ENCODE measurements at regions not wholly inside any gene's neighbourhood (a gene's known extent, or its start where the extent isn't known, plus 50 kb on each side); places are given as distances from the start of the nearest gene placed in this dataset.
A peak's percentile ranks its signal among the peaks of the same experiment; 100 is the strongest.

DNA sequence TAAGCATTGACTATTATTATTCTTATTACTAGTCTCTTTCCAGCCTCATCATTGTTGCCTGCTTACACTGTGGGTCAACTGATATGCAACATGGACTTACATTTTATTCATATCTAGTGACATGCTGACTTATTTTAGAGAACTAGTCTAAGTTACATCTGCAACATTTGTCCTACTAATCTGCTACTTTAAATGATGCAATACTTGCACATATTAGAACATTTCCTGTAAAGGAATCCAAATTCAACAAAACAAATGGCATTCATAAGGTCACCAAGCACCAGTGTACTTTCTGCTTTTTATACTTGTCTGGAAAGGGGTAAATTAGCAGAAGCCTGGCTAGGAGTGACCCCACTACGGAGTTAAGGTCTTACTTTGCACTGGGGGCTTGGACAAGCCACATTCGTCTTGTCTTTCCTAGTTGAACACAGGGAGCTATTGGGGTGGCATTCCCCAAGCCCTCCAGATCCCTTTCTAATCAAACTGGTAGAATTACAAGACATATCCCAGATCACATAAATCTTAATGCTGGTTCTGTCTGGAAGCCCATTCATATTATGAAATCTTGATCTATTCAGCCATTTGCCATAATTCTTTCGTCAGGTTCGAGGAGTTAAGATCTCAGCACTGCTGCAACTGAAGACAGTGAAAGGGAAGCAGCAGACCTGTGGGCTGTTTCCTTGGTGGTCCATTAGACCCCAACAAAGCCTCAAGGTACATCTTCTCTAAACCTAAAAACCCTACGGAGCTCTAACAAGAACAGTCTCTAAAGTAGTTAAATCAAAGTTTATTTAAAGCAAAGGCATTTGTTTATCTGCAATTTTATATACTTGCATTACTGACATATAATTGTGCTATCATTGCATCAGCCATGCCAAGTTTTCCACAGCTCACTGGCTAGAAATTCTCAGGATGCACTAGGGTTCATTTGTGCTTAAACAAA is 49.9 kb upstream of the RTN4 start:
- TF ChIP-seq ZFX (IDR thresholded peaks at IDR 0.05): no peak
- TF ChIP-seq, protein P1, sequence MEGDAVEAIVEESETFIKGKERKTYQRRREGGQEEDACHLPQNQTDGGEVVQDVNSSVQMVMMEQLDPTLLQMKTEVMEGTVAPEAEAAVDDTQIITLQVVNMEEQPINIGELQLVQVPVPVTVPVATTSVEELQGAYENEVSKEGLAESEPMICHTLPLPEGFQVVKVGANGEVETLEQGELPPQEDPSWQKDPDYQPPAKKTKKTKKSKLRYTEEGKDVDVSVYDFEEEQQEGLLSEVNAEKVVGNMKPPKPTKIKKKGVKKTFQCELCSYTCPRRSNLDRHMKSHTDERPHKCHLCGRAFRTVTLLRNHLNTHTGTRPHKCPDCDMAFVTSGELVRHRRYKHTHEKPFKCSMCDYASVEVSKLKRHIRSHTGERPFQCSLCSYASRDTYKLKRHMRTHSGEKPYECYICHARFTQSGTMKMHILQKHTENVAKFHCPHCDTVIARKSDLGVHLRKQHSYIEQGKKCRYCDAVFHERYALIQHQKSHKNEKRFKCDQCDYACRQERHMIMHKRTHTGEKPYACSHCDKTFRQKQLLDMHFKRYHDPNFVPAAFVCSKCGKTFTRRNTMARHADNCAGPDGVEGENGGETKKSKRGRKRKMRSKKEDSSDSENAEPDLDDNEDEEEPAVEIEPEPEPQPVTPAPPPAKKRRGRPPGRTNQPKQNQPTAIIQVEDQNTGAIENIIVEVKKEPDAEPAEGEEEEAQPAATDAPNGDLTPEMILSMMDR (conservative IDR thresholded peaks at IDR 0.05): no peak
- H3K27ac ChIP-seq: peak overlapping the region; percentile 80; the same call in 1 of the 2 replicates
